ENCODE measurements at regions not wholly inside any gene's neighbourhood (a gene's known extent, or its start where the extent isn't known, plus 50 kb on each side); places are given as distances from the start of the nearest gene placed in this dataset.

DNA sequence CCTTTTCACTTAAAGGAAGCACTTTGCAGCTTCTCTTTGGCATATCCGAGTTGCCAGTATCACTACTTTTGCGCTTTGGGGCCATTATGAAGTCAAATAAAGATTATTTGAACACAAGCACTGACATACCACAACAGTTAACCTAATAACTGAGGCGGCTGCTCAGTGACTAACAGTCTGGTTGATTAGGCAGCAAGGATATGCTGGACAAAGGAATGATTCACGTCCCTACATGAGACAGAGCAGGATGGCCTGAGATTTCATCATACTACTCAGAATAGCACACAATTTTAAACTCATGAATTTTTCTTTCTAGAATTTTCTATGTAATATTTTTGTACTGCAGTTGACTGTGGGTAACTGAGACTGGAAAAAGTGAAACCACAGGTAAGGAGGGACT, 56.9 kb upstream of the E2F7 start:
- peak; percentile 82 for DNase-seq (ENCODE audit: low read depth)
- TF ChIP-seq, protein P1, sequence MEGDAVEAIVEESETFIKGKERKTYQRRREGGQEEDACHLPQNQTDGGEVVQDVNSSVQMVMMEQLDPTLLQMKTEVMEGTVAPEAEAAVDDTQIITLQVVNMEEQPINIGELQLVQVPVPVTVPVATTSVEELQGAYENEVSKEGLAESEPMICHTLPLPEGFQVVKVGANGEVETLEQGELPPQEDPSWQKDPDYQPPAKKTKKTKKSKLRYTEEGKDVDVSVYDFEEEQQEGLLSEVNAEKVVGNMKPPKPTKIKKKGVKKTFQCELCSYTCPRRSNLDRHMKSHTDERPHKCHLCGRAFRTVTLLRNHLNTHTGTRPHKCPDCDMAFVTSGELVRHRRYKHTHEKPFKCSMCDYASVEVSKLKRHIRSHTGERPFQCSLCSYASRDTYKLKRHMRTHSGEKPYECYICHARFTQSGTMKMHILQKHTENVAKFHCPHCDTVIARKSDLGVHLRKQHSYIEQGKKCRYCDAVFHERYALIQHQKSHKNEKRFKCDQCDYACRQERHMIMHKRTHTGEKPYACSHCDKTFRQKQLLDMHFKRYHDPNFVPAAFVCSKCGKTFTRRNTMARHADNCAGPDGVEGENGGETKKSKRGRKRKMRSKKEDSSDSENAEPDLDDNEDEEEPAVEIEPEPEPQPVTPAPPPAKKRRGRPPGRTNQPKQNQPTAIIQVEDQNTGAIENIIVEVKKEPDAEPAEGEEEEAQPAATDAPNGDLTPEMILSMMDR (conservative IDR thresholded peaks at IDR 0.05; ENCODE audit: low read depth, low read length), result no peak
- no peak overlapping the region for H3K4me3 ChIP-seq (ENCODE audit: low read length)

DNA sequence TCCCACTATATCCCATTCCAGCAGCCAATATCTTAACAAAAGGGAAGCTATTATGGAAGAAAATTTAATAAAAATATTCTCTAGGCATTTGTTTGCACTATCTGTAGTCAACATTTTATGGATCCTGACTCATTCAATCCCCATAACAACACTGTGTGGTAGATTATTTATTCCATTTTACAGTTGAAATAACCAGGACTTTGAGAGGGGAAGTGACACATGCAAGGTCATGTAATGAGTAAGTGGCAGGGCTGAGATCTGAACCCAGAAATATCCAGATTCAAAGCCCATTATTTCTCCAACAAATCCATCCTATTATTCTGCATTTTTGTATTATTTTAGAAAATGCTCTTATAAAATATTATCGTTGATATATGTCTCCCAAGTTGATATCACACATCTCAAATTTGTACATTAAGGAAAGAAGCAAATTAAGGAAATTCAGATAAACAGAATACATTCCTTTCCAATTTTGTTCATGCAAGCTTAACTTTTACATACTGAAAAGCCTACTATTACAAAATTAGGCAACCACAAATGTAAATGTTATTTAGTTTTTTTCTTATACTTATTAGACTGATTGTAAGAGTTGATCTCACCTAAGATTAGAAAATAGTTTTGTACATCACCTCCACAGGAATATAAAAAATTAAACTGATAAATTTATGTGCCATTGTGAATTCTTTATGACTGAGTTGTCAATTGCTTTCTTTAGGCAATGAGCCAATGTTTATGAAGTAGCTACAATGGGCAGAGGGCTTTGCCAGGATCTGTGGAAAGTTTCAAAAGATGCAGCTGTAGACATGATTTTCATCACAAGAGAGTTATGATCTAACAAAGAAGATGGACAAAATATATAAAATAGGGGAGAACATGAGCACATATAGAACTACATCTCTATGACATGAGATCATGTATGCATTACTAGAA, 55.1 kb upstream of the E2F7 start:
- H3K4me3 ChIP-seq (ENCODE audit: low read length), result no peak overlapping the region
- TF ChIP-seq, protein P1 (conservative IDR thresholded peaks at IDR 0.05; ENCODE audit: low read depth, low read length), result no peak
- DNase-seq (ENCODE audit: low read depth), result no peak

DNA sequence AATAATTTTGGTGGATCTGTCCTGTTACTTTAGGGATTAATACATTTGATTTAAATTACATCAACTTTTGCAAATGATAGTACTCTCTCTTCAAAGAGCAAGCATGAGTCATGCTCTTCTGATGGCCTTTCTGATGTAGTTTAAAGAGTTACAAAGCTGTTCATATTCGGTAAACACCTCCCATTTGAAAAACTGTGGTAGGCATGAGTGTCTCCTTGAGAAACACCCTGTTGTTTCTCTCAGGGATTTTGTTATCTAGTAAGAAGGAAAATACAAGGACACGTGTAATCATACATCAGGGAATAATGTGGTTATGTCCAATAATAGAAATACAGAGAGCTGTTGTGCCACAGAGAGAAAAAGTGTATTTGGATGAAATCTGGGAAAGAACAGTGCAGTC, 53.3 kb upstream of the E2F7 start:
- no peak overlapping the region for H3K4me3 ChIP-seq (ENCODE audit: low read length)
- DNase-seq (ENCODE audit: low read depth), result no peak
- TF ChIP-seq, protein P1 (conservative IDR thresholded peaks at IDR 0.05; ENCODE audit: low read depth, low read length), result no peak

DNA sequence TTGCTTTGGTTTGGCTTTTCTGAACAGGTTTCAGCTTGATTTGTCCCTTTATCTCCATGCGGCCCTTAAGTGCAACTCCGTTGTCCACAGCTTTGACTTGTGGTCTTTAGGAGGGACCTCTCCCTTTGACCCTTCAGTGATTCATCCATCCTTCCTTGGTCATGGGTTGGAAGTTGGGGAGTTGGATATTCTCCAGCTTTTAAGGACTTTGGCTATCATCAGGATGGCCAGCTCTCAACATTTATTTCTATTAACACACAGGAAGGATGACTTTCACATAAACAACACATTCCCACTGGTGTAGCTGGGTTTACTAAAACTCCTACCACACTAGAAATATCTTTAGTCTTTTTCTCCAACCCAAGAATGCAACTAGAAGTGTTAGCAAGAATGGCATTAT, 50.9 kb upstream of the E2F7 start:
- TF ChIP-seq, protein P1 (conservative IDR thresholded peaks at IDR 0.05; ENCODE audit: low read depth, low read length), result no peak

DNA sequence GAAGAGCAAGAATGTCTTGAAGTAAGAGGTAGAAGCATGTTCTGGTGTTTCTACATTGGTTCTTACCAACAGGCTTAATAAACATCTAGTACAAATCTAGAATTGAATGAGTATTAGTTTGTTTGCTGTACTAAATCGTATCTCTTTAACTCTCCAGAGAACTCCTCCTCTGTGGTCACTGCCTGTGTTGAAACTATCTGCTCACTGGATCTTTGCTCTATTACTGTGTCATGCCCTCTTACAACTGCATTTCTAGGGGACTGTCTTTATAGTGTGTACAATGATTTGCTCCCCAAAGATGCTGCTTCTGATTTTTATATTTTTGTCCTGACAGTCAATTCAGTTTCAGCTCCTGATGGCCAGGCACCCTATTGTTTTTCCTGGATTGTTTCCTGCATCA, 50.1 kb upstream of the E2F7 start:
- no peak for DNase-seq (ENCODE audit: low read depth)
- H3K4me3 ChIP-seq (ENCODE audit: low read length), result no peak overlapping the region
- TF ChIP-seq, protein P1 (conservative IDR thresholded peaks at IDR 0.05; ENCODE audit: low read depth, low read length), result no peak

More for the DNA sequence above, 50.9 kb upstream of the E2F7 start:
- no peak overlapping the region for H3K4me3 ChIP-seq (ENCODE audit: low read length)
- DNase-seq (ENCODE audit: low read depth), result no peak
